Activated CD4-positive, alpha-beta T cell treated with anti-CD3 and anti-CD28 coated beads, Interleukin-2, amount 50 U/mL, for 24 hours (primary cell): ENCODE measurements at regions not wholly inside any gene's neighbourhood (a gene's known extent, or its start where the extent isn't known, plus 50 kb on each side); places are given as distances from the start of the nearest gene placed in this dataset.

Experiments used
- DNase-seq, 2 donors: peaks; one replicate each; pipeline ENCODE4 v3.0.0-alpha.2; 2020; ENCODE audit warnings: low read depth in 1 of 2, low spot score in 1 of 2

GRCh38 chr20:40769677-40770285, 80.7 kb upstream of the MAFB start:
- no peak for DNase-seq

GRCh38 chr20:40770564-40771307, 81.7 kb upstream of the MAFB start:
- no peak for DNase-seq

GRCh38 chr20:40771308-40771610, 82.2 kb upstream of the MAFB start:
- no peak for DNase-seq

- no peak for DNase-seq
Observed at GRCh38 chr20:40771848-40772511, 82.9 kb upstream of the MAFB start.

- DNase-seq: no peak
Observed at GRCh38 chr20:40773376-40773775, 84.3 kb upstream of the MAFB start.

GRCh38 chr20:40774252-40774651, 85.2 kb upstream of the MAFB start:
- no peak for DNase-seq

GRCh38 chr20:40775561-40776146, 86.6 kb upstream of the MAFB start:
- DNase-seq: no peak

- no peak for DNase-seq
Observed at GRCh38 chr20:40776466-40777457, 87.7 kb upstream of the MAFB start.

GRCh38 chr20:40777653-40778052, 88.6 kb upstream of the MAFB start:
- no peak for DNase-seq

- DNase-seq: no peak
Observed at GRCh38 chr20:40778894-40779496, 90.0 kb upstream of the MAFB start.

- DNase-seq: no peak
Observed at GRCh38 chr20:40781327-40782042, 92.4 kb upstream of the MAFB start.

- no peak for DNase-seq
Observed at GRCh38 chr20:40782043-40782368, 93.0 kb upstream of the MAFB start.

- DNase-seq: no peak
Observed at GRCh38 chr20:40785346-40785745, 96.3 kb upstream of the MAFB start.

- no peak for DNase-seq
Observed at GRCh38 chr20:40786336-40786735, 97.3 kb upstream of the MAFB start.

GRCh38 chr20:40787941-40788340, 98.9 kb upstream of the MAFB start:
- DNase-seq: no peak

- DNase-seq: no peak
Observed at GRCh38 chr20:40797425-40797824, 108.4 kb upstream of the MAFB start.

GRCh38 chr20:40798066-40798465, 109.0 kb upstream of the MAFB start:
- DNase-seq: no peak

GRCh38 chr20:40802886-40803285, 113.8 kb upstream of the MAFB start:
- DNase-seq: no peak

GRCh38 chr20:40803381-40803780, 114.3 kb upstream of the MAFB start:
- no peak for DNase-seq

- DNase-seq: no peak
Observed at GRCh38 chr20:40805592-40805991, 116.6 kb upstream of the MAFB start.
